ENCODE measurements at regions not wholly inside any gene's neighbourhood (a gene's known extent, or its start where the extent isn't known, plus 50 kb on each side); places are given as distances from the start of the nearest gene placed in this dataset.

DNA sequence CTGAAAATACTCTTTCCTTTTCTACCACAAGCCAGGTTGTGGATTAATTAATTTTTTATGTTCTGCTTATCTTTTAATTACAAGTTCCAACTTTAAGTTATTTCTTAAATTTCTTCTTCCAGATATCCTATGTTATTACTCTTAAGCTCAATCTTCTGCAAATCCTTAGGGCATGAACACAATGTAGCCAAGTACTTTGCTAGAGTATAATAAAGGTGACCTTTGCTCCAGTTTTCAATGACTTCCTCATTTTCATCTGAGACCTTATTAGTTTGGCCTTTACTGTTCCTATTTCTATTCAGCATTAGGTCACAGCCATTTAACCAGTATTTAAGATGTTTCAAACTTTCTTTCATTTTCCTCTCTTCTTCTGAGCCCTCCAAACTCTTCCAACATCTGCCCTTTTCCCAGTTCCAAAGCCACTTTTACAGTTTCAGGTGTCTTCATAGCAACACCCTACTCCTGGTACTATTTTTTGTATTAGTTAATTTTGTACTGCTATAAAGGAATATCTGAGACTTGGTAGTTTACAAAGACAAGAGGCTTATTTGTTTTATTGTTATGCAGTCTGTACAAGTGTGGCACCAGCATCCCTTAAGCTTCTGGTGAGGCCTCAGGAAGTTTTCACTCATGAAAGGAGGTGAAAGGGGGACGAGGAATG, 886.2 kb upstream of the GHITM start:
- DNase-seq = no peak

DNA sequence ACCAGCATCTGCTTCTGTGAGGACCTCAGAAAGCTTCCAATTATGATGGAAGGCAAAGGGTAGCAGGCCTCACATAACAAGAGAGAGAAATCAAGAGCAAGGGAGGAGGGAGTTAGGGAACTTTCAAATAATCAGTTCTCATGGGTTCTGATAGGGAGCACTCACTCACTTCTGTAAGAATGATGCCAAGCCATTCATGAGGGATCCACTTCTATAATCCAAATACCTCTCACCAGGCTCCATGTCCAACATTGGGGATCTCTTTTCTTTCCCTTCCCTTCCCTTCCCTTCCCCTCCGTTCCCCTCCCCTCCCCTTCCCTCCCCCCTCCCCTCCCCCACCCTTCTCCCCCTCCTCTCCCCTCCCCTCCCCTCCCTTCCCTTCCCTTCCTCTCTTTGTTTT, 884.6 kb upstream of the GHITM start:
- no peak for DNase-seq

DNA sequence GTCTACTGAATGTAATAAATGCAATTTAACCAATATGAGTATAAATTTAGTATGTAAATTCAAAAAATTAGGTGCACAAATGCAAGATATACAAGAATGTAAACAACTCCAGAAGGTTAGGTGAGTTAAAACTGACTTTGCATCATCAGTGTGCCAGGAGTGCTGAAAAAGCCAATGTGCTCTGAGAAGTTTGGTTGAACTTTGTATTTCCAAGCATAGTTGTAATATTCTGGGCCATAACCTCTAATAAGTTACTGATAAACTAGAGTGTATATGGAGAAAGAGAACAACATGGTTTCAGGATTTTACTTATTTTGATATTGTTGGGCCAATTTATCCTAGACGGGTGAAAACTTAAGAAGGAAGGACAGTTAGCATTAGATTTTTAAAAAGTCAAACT, 876.9 kb upstream of the GHITM start:
- DNase-seq = no peak

DNA sequence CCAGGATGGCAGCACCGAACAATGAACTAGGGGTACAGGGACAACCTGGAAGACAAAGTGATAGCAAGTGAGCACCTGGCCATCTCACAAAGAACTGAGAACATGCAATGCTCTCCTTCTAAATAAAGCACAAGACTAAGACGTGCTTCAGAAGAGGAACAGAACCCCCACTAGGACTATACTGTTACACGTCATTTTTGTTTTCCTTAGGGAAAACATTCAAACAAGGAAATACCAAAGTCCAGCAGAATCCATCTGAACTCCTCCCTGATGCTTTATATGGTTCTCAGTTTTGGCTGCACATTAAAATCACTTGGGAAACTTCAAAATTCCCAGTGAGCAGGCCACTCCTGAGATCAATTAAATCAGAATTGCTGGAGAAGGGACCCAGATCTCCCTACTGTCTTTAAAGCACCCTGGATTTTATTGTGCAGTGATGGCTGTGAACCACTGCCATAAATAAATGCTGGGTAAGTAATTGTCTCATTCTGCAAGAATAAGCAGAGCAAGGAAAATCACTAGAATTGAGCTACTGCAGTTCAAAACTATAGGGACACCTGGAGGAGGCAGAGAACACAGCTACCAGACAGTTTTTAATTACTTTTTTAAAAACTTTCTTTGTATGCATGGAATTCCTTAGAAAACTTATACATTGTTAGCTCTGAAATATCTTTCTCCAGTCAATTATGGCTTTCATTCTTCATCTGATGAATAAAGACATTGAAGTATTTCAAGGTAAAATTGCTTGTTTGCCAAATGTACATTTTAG, 866.5 kb upstream of the GHITM start:
- no peak for DNase-seq

DNA sequence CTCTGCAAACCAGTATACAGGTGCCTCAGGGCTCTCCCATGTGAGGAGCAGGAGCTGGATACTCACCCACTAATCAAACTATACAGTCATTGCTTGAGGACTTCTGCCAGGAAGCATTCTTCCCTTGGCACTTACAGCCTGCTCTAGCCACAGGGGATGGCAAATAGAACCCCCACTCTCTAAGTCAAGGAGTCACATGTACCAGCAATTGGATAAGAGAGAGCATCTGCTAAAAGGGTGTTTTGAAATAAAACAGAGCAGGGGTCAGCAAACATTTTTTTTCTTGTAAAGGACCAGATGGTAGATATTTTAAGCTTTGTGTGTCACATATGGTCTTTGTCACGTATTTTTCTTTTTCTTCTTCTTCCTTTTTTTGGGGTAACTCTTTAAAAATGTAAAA, 865.2 kb upstream of the GHITM start:
- DNase-seq = no peak

DNA sequence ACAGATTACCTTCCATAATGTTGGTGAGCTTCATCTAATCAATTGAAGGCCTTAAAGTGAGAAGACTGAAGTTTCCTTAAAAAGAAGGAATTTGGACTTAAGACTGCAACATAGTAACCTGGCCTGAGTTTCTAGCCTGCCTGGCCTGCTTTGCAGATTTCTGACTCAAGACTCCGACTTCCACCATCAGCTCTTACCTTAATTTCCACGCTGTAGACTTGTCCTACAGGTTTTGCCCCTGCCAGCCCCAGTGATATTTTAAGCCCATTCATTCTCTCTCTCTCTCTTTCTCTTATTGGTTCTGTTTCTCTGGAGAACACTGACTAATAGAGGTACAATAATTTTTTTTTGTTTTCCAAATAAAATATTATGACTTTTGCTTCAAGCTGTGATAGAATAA, 862.3 kb upstream of the GHITM start:
- no peak for DNase-seq

DNA sequence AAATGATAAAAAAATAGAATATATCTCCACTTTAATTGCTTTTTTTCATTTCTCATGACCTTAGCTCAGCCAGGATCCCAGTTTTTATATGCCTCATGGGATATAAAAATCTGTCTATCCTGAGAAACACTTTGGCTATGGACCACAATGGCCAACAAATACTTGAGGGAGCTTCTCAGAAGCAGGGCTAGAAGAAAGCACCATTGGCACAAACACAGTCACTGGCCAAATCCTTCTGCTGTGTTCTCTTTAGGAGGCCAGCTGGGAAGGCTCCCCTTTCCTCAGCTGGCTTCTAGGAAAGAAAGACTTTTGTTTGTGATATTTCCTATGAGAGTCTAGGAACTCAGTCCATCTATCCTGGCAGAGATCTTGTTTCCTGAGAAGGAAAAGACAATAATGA, 856.2 kb upstream of the GHITM start:
- DNase-seq = no peak

DNA sequence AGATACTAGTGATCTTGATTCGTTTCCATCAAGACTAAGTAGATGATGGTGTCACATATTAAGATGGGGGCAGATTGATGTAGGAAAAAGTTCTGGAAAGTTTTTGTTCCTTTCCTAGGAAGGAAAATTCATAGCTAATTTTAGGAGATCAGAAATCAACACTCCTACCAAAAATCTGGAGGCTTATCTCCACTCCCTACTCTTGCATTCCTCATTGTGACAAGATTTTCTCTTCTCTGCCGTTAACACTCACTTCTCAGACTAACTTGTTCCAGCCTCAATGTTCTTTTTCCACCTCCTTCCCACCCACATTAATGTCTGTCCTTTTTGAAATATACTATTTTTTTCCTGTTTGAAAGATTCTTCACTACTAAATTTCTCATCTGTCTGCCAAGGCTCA, 851.9 kb upstream of the GHITM start:
- no peak for DNase-seq

DNA sequence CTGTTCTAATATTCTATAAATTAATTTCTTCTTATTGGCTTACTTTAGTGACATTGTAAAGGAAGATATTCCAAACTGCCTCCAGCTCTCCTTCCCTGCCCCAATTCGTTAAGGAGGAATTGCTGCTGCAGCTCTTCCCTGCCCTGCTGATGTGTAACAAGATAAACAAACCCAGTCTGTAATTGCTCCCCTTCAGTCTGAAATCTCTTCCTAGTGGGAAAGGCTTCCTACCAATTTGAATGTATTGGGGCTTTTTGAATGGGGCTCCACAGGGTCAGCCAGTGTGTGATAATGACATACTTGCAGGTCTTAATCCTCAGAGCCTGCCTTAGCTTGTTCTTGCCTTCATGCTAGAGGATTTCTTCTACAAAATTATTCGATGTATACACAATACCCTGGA, 849.9 kb upstream of the GHITM start:
- DNase-seq = no peak

DNA sequence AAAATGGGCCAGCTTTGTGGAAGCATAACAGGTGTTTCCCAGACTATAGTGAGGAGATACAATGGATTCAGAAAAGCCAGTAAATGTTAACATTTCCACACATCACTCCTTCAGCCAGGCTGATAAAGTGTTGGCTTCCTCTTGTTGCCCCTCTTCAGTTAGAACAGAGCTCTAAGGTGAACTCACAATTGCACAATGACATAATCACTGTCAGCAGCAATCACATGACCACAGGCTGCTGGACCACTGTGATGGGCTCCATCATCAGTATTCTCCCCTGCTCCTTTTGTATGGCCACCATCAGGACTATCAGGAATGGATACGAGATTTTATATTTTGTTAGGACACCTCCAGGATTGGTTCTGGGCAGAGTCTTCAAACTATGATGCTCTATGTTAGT, 849.4 kb upstream of the GHITM start:
- DNase-seq = no peak

DNA sequence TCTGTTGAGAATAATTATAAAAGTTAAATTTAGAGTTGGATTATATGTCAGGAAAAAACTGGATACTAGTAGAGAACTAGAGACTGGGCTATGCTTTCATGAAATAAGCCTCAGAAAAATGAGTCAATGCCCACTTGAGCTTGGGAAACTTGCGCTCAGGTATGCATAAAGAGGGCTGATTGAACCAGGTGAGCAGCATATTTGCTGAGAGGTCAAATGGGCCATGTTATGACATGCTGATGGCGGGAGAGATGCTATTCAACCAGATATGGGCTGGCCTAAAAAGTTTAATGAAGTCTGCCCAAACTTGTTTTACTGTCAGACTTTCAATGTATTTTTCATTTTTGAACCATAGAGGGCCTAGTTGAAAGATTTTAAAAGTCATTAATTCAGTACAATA, 837.6 kb upstream of the GHITM start:
- DNase-seq = no peak

DNA sequence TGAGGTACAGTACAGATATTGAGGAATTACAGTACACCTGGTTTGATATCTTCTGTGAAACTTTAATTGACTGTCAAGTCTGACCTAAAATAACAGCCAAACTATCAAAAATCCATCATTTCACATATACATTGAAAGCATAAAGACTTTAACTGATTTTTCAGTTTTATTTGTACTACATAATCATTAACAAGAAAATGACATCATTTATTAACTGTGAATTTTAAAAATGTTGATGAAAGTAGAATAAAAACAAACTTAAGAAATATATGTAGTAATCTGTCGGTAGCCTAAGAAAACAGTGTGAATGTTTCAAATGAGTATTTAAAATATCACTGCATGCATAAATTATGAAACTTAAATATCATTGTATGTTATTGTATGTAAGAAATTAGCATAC, 836.7 kb upstream of the GHITM start:
- no peak for DNase-seq

DNA sequence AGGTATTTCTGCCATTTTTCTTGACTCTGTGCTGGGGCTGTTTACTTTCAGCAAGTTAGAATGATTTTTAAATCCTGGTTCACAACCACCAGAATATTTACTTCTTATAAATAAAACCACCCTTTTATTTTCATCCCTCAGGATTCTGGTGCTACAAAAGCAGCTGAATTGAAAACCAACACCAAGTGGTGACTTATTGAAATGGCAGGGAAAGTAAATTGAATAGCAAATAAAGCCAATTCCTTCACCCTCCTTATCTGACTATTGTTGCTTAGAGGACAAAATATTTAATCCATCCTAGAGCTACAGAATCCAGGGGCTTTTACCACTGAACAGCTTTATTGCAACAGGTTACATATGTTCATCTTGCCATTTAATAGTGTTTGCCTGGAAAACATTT, 828.6 kb upstream of the GHITM start:
- DNase-seq = no peak

DNA sequence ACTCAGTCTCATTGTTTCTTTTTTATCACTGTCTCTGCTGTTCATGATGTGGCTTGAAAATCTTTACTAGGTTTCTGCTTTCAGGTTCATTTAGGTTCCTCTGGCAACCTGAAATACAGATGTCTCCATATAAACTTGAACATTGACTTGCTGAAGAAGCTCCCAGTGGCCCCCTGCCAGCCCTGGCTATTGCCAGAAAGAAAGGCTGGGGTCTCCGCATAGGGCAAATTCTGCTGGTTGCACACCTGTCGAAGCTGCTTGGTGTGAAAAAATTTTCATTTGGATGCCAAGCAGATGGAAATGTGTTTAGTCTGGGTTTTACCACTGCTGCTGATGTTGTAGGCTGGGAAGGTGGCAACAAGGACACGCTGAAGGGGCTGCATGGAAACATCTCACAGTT, 826.7 kb upstream of the GHITM start:
- no peak for DNase-seq

DNA sequence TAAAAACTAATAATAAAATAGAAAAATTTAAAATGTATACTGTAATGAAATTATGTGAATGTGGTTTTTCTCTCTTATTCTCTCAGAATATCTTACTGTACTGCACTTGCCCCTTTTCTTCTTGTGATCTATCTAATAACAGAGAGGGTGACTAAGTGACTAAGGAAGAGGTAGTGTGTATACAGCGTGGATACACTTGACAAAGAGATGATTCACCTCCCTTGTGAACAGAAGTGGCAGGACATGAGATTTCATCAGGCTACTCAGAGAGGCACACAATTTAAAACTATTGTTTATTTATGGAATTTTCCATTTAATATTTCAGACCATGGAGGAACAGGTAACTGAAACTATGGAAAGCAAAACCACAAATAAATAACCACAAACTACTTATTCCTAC, 806.6 kb upstream of the GHITM start:
- no peak for DNase-seq

DNA sequence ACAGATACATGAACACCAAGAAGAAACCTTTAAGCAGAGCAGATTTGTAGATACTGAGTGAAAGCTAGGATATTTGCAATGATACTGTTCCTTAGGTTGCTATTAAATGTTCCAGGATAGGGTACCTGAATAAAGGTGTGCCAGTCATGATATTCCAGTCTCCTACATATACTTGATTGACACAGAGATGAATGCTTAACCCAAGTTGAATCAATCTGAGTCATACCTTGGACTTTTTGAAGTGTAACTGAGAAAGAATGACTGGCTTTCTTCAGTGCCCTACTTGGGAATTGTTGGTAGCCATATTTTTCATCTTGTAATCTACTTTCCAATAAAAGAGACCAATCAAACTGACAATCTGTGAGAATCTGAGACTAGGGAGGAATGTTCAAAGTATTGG, 805.7 kb upstream of the GHITM start:
- DNase-seq = no peak

DNA sequence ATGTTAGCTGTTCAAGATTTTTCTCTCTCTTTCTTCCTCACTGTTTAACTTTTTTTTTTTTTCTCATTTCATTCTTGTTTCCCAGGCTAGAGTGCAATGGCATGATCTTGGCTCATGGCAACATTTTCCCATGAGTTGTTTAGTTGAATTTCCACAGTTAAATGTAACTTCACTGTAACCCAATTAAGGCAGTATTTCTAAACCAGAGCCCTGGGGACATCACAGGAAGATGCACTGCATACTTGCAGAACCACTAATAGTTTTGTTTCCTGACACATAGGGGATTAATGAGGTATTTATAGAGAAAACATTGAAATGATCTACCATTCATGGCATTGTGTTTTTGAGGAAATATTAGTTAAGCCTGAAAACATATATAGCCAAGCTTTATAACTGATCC, 795.6 kb upstream of the GHITM start:
- DNase-seq = no peak

DNA sequence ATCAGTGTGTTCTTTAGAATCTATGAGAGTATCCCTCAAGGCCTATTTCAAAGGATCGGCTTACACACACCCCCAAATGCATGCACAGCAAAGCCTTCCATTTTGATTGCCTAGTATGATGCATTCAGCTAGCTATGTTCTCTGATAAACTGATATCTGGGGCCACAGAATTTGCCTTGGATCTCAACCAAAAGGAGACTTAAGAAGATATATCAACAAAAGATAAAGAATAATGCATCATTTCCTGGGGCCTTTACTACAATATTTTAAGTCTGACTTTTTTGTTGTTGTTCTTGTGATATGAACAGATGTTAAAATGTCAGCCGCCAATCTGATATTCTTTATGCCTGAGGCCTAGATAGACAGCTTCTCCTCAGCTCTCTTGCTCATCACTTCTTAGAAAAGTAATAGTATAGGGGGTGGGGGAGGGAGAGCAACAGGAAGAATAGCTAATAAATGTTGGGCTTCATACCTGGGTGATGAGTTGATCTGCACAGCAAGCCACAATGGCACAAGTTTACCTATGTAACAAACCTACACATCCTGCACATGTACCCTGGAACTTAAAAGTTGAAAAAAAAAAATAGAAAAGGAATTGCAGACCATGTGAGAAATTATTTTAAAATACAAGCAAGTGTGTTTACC, 792.9 kb upstream of the GHITM start:
- DNase-seq = no peak

DNA sequence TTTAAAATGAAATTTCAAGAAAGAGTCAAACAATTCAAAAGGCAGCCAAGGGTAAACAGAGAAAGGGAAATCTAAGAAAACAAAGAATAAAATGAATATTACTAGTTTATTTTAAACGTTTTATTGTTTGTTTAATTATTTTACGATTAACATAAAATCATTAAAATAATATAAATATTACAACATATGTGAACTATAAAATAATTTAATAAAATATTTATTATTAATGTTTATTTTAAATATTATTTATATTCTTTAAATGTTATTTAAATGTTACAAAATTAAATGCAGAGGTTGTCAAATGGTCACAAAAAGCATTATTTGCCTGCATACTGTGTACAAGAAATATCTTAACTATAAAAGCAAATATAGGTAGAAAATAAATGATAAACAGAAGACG, 786.7 kb upstream of the GHITM start:
- no peak for DNase-seq

DNA sequence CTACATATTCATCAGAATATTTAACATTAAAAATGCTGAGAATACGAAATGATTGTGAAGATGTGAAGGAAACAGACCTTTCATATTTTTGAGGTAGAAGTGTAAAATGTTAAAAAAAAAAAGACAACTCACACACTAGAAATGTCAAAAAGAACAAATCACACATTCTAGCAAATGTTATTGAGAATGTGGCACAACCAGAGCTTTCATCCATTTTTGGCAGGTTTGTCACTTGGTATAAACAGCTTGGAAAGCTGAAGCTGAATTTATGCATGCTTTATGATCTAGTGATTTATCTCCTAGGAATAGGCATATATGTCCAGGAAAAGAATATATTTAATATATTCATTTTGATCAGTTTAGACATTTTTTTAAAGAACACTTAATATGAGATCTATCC, 784.9 kb upstream of the GHITM start:
- no peak for DNase-seq

DNA sequence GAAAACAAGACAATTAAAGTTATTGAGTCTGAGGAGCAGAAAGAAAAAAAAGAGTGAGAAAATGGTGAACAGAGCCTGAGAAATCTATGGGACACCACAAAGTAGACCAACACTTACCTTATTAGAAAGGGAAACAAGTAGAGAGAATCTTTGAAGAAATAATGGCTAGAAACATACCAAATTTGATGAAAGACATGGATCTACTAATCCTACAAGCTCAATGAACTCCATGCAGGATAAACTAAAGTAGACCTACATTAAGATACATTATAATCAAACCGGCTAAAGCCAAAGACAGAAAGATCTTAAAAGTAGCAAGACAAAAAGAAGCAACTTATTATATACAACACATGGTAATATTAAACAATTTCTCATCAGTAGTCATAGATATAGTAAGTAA, 782.3 kb upstream of the GHITM start:
- DNase-seq = no peak

DNA sequence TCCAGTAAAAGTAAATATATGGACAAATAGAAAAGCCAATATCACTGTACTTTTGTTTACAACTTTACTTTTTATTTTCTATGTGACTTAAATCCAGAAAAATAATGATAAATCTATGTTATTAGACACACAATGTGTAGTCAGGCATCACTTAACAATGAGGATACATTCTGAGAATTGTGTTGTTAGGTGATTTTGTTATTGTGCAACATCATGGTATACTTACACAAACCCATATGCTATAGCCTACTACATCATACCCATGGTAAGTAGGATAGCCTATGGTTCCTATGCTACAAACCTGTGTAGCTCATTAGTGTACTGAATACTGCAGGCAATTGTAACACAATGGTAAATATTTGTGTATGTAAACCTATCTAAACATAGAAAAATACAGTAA, 781.7 kb upstream of the GHITM start:
- no peak for DNase-seq

DNA sequence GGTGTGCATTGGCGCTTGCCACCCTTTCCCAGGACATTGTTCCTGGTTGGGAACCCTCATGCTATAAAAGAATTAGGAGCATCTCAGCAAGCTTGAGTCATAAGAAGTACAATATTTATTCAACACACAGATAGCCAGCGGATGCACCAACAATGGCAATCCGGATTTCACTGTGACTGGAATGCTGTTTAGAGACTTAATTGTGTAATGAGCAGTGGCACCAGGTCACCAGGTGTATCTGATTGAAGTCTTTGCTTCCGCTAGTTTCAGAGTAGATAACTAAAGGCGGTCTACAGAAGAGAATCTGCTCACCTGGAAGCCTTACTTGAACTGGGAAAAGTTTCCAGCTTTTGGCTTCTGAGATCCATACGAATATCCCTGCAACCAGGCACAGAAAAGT, 772.3 kb upstream of the GHITM start:
- no peak for DNase-seq

DNA sequence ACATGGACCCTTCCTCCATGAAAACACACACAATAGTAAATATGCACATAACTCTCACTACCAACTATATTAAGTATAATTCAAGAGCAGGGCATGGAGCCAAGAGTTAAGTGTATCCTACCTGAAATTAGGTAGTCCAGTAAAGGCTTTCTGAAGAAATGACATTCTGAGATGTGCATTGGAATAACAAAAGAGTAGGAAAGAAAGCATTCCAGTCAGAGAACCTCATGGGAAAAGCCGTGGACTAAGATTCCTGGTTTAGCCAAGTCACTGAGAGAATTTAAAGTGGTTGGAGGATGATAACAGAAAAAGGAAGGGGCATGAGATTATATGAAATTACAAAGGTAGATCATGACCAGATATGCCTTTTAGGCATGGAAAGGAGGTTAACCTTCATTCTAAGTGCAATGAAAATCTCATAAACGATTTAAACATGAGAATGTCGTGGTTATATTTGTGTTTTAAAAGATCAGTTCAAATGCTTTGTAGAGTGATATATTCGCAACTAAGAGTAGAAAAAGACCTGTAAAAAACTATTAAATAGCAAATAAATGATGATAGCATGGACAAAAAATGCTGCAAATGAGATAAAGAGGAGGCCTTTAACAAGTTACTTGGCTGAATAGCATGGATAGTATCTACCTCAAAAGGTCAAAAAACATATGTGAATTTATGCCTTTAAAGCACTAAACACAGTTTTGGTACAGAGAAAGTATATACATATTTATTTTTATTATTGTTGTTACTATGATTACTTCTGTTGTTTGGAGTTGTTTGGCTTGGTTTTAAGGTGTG, 767.4 kb upstream of the GHITM start:
- DNase-seq = no peak
